K562 (cell line): ENCODE measurements at regions not wholly inside any gene's neighbourhood (a gene's known extent, or its start where the extent isn't known, plus 50 kb on each side); places are given as distances from the start of the nearest gene placed in this dataset.

ENCODE experiments used
- CEBPB ChIP-seq: fragments of 450-650 bp; IDR thresholded peaks from 2 replicates; pipeline ENCODE4 v1.6.1; 2016; ENCODE audit warnings: missing genetic modification characterization, missing compliant biosample characterization
- HOMEZ ChIP-seq: fragments of 250-450 bp; sonication (Bioruptor Pico); IDR thresholded peaks from 2 replicates; pipeline ENCODE4 v1.4.0; 2020; ENCODE audit warnings: mild to moderate bottlenecking, moderate library complexity
- NFYB ChIP-seq: IDR thresholded peaks from 2 replicates; pipeline ENCODE4 v1.6.1; 2011; ENCODE audit warnings: mild to moderate bottlenecking, moderate library complexity; ENCODE audit not compliant: insufficient read length; ENCODE audit errors: extremely low read depth
- PHB2 ChIP-seq: fragments of 450-650 bp; IDR thresholded peaks from 2 replicates; pipeline ENCODE4 v1.6.1; 2017; ENCODE audit warnings: low read depth
- PTTG1 ChIP-seq: fragments of 450-650 bp; IDR thresholded peaks from 2 replicates; pipeline ENCODE4 v1.6.1; 2016; ENCODE audit warnings: low read depth, mild to moderate bottlenecking, missing genetic modification characterization, missing compliant biosample characterization
- ZNF609 ChIP-seq: sonication (generic); formaldehyde crosslinking; IDR thresholded peaks from 2 replicates; pipeline ENCODE4 v1.8.1; 2023; ENCODE audit warnings: missing genetic modification reagents, mild to moderate bottlenecking, borderline replicate concordance

- no peak for TF ChIP-seq HOMEZ (CRISPR knock-in tag)
- TF ChIP-seq ZNF609 (CRISPR knock-in tag), result no peak
- no peak for TF ChIP-seq PTTG1 (tag)
- TF ChIP-seq CEBPB (tag), result no peak
- TF ChIP-seq PHB2, result no peak
- no peak for TF ChIP-seq NFYB
Observed at GRCh38 chr13:93060144-93060543, 166.5 kb upstream of the GPC6 start (continued).
